Inflammatory macrophage (primary cell): ENCODE measurements at regions not wholly inside any gene's neighbourhood (a gene's known extent, or its start where the extent isn't known, plus 50 kb on each side); places are given as distances from the start of the nearest gene placed in this dataset.
A peak's percentile ranks its signal among the peaks of the same experiment; 100 is the strongest.
"Not testable (repeated sequence)": the region's sequence is repeated elsewhere in the genome, so short reads cannot be mapped to it uniquely, and the experiment has no call there.

ENCODE experiments used
- DNase-seq, 2 donors: peaks; one replicate each; pipeline ENCODE4 v3.0.0-alpha.2; 2020 to 2022

DNA sequence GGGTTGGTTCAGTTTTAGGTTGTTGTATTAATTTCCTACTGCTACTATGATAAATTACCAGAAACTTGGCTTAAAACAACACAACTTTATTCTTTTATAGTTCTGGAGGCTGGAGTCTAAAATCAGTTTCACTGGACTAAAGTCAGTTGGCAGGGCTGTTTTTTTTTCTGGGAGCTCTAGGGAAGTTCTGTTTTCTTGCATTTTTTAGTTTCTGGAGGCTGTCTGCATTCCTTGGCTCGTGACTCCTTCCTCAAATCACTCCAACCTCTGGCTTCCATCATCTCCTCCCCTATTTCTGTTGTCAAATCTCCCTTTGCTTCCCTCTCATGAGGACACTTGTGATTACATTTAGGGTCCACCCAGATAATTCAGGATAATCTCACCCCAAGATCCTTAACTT, 51.3 kb upstream of the SUB1 start:
- peak; percentile 26 to 47 for DNase-seq

- no peak for DNase-seq
Measured at GRCh38 chr5:32531885-32532520, 53.4 kb upstream of the SUB1 start.

GRCh38 chr5:32527321-32527720, 58.0 kb upstream of the SUB1 start:
- not testable (repeated sequence) for DNase-seq

GRCh38 chr5:32526810-32527209, 58.5 kb upstream of the SUB1 start:
- peak in 1 of 2 donors; percentile 50 for DNase-seq

- no peak for DNase-seq
Measured at GRCh38 chr5:32523625-32524024, 61.7 kb upstream of the SUB1 start.

DNA sequence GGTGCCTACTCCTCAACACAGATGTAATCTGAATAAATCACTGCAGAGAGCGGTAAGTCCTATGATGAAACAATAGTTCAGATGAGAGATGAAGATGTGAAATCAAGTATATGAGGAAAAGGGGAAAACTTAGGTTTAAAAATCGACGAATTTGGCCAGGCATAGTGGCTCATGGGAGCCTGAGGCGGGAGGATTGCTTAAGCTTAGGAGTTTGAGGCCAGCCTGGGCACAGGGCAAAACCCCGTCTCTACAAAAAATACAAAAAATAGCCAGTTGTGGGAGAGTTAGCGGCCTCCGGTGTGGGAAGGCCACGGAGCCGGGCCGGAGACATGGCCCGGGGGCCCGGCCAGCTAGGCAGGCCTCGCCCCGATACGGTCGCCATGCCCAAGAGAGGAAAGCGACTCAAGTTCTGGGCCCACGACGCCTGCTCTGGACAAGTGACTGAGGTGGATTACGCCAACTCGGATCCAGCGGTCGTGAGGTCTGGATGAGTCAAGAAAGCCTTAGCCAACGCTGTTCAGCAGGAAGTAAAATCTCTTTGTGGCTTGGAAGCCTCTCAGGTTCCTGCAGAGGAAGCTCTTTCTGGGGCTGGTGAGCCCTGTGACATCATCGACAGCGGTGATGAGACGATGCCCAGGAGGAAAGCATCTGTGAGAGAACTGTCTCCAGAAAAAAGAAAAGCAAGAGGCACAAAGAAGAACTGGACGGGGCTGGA, 62.8 kb upstream of the SUB1 start:
- peak; percentile 97 to 98 for DNase-seq

GRCh38 chr5:32521481-32521880, 63.9 kb upstream of the SUB1 start:
- DNase-seq: no peak

- no peak for DNase-seq
Measured at GRCh38 chr5:32520972-32521371, 64.4 kb upstream of the SUB1 start.

DNA sequence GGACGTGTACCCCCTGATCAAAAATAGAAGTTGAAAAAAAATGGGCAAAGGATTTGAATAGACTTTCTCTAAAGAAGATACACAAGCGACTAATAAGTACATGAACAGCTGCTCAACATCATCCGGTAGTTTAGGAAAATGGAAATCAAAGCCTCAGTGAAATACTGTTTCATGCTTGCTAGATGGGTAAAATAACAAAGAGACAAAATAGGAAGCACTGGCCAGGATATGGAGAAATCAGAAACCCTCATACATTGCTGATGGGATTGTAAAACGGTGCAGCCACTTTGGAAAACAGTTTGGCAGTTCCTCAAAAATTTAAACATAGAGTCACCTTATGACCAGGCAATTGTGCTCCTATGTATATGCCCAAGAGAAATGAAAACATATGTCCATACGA, 65.0 kb upstream of the SUB1 start:
- DNase-seq: peak; percentile 58 to 68

DNA sequence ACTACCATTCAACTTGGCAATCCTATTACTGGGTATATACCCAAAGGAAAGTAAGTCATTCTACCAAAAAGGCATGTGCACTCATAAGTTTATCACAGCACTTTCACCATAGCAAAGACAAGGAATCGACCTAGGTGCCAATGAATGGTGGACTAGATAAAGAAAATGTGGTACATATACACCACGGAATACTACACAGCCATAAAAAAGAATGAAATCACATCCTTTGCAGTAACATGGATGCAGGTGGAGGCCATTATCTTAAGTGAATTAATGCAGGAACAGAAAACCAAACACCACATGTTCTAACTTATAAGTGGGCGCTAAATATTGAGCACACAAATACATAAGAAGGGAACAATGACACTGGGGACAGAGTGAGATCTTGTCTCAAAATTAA, 65.8 kb upstream of the SUB1 start:
- no peak for DNase-seq

DNA sequence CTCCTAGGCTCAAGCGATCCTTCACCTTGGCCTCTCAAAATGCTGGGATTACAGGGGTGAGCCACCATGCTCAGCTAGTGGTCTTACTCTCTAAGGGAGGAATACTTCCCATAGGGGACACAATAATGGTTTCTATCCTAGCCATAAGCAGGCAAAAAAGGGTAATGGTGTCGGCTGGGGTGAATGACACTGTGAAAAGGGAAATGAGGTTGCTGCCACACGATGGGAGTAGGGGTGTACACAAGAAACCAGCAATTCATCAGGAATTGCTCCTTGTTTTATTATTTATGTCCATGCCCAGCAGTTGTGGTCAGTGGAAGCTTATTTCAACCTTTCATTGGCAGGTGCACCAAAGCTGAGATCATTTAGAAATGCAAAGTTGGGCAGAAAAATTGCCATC, 70.3 kb upstream of the ZFR start:
- peak; percentile 11 to 55 for DNase-seq

DNA sequence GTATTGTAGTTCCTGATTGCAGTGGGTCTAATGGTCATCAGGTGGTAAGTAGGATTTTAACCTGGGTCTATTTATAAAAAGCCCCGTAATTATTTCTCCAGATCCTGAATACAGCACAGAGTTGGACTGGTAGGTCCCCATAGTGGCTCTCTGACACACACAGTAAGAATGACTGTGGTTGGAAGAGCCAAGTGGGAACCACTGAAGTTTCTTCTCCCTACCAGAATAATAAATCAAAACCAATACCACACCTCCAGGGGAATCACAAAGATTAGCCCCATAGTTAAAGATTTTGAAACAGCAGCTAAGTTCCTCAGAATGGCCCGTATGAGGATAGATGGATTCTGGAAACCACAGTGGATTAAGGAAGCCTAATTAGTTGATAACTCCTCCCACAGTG, 68.4 kb upstream of the ZFR start:
- no peak for DNase-seq

DNA sequence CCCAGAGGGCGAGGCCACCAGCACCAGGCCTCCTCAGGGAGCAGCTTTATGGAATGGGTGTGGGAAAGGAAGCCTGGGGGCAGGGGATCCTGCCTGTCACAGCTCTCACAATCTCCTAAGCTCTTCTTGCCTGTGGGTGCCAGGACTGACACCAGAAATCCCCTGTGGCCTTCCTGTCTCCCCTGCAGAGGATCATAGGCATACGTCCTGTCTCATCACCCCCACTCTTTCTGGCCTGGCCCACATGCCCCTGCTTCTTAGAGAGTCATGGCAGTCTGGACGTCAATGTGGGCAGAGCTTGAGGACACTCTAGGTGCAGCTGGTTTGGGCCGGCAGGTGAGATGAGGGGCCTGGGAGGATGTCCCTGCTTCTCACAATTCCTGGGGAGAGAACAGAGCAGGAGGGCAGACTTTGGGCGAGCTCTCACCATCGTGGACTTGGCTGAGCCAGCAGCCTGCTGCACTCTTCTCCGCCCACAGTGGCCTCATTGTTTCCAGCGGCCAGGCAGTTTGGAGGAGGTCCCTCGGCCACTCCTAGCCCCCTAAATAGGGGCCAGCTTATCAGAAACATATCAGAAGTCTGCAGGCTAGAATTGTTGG, 67.3 kb upstream of the ZFR start:
- no peak for DNase-seq

DNA sequence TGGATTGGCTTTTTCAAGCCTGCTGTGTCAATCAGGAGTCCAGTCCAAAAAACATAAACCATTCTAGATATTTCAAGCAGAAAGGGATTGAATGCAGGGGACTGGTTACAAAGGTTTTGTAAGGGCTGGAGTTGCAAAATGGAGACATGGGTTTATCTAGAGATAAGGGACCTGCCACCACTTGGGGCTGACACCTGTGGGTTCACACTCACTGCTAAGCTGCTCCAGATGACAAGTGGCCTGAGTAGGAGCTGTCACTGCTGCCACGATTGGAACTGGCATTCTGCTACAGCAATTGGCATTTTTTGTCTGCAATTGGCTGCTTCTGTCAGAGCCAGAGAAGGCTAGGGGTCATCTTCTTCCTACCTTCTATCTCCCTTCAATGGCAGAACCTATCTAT, 66.3 kb upstream of the ZFR start:
- no peak for DNase-seq

- peak; percentile 91 to 92 for DNase-seq
Measured at GRCh38 chr5:32508806-32509805, 64.6 kb upstream of the ZFR start.

DNA sequence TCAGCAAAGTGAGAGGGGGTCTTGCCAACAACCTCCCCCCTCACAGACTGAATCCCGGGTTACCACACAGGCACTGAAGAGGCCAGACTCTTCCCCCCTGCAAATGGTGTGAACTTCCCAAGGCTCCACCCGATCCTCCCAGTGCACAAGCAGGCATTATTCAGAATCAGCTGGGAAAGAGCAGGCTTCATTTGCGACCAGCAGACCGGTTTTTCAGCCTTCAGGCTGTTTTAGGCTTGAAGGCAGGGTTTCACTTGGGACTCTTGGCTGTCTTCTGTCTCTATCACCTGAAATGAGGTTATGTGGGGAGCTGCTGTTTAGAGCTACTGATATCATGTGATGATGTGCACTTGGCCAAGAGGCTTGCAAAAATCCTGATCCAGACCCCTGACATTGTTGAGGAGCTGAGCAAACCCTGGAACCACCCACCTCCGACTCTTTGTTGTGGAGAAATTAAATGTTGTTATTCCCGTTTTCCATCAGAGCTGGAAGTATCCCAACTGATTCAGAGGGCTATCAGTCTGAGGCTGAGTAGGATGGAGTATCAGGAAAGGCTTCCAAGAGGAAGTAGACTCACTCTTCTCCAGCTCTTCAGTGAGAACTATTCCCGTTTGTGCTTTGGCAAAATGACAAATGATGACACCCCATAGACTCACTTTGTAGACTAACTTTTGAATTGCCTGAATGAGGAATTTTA, 63.3 kb upstream of the ZFR start:
- DNase-seq: no peak

- no peak for DNase-seq
Measured at GRCh38 chr5:32506799-32507198, 62.3 kb upstream of the ZFR start.

- DNase-seq: no peak
Measured at GRCh38 chr5:32506201-32506661, 61.7 kb upstream of the ZFR start.

DNA sequence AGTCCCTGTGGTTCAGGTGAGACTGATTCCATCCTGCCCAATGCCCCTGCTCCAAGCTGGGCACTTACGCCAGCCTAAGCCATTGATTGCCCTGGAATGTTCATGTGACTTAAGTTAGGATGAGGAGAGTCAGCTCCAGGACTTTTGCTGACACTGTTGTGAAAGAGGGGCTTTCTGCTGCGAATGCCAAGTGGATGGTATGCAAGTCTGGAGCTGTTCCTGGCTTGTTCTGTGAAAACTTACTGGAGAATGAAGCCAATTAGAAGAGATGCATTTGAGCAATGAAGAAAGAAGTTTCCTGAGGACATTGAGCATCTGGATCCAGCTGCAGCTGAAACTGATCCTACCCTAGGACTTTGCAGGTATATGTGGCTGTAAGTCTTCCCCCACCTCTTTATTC, 61.2 kb upstream of the ZFR start:
- no peak for DNase-seq

- no peak for DNase-seq
Measured at GRCh38 chr5:32504989-32505596, 60.6 kb upstream of the ZFR start.

GRCh38 chr5:32504329-32504988, 59.9 kb upstream of the ZFR start:
- DNase-seq: no peak
